Choroid plexus epithelial cell (primary cell): ENCODE measurements at regions not wholly inside any gene's neighbourhood (a gene's known extent, or its start where the extent isn't known, plus 50 kb on each side); places are given as distances from the start of the nearest gene placed in this dataset.

Source experiments
- DNase-seq: peaks from one replicate; pipeline ENCODE4 v3.0.0-alpha.2; 2010; ENCODE audit warnings: low read depth
- H3K4me3 ChIP-seq: 2 replicates; pipeline ENCODE4 v1.5.1; 2011; ENCODE audit warnings: low read depth, mild to moderate bottlenecking, control low read depth, low read length, moderate library complexity
- CTCF ChIP-seq: conservative IDR thresholded peaks from 2 replicates; pipeline ENCODE4 v1.5.1; 2011; ENCODE audit warnings: low read depth, mild to moderate bottlenecking, control low read depth, inconsistent platforms, low read length, moderate library complexity

- DNase-seq: peak; percentile 81
- no peak overlapping the region for H3K4me3 ChIP-seq
- peak; percentile 63 for TF ChIP-seq CTCF
Observed at GRCh38 chr21:17387030-17387617, 125.7 kb upstream of the CXADR start.

- DNase-seq: no peak
- H3K4me3 ChIP-seq: no peak overlapping the region
- TF ChIP-seq CTCF: no peak
Observed at GRCh38 chr21:17388226-17388625, 124.6 kb upstream of the CXADR start.

GRCh38 chr21:17389311-17389710, 123.5 kb upstream of the CXADR start:
- no peak for TF ChIP-seq CTCF
- DNase-seq: no peak
- H3K4me3 ChIP-seq: no peak overlapping the region

- DNase-seq: no peak
- H3K4me3 ChIP-seq: no peak overlapping the region
- TF ChIP-seq CTCF: no peak
Observed at GRCh38 chr21:17390569-17390968, 122.3 kb upstream of the CXADR start.

GRCh38 chr21:17391811-17392340, 121.0 kb upstream of the CXADR start:
- no peak for TF ChIP-seq CTCF
- no peak for DNase-seq
- no peak overlapping the region for H3K4me3 ChIP-seq

- DNase-seq: peak; percentile 11
- TF ChIP-seq CTCF: no peak
- no peak overlapping the region for H3K4me3 ChIP-seq
Observed at GRCh38 chr21:17393413-17393812, 119.4 kb upstream of the CXADR start.

- H3K4me3 ChIP-seq: no peak overlapping the region
- DNase-seq: no peak
- TF ChIP-seq CTCF: no peak
Observed at GRCh38 chr21:17396948-17397347, 115.9 kb upstream of the CXADR start.
